Nephron progenitor cell (in vitro differentiated cells): ENCODE measurements at regions not wholly inside any gene's neighbourhood (a gene's known extent, or its start where the extent isn't known, plus 50 kb on each side); places are given as distances from the start of the nearest gene placed in this dataset.

ENCODE experiments used
- DNase-seq: peaks from one replicate; pipeline ENCODE4 v3.0.0; 2021
- H3K27ac Mint-ChIP-seq: 2 replicates; pipeline ENCODE4 v1.8.0; 2021; ENCODE audit warnings: mild to moderate bottlenecking, moderate library complexity, mixed read lengths
- H3K27me3 Mint-ChIP-seq: 2 replicates; pipeline ENCODE4 v1.8.0; 2021; ENCODE audit warnings: mild to moderate bottlenecking, low read depth, mixed read lengths; ENCODE audit not compliant: poor library complexity
- H3K36me3 Mint-ChIP-seq: 2 replicates; pipeline ENCODE4 v1.8.0; 2021; ENCODE audit warnings: low read depth, mixed read lengths
- H3K4me1 Mint-ChIP-seq: 2 replicates; pipeline ENCODE4 v1.8.0; 2021; ENCODE audit warnings: mixed read lengths
- H3K4me3 Mint-ChIP-seq: 2 replicates; pipeline ENCODE4 v1.8.0; 2021; ENCODE audit warnings: mild to moderate bottlenecking, moderate library complexity, mixed read lengths
- H3K9me3 Mint-ChIP-seq: 2 replicates; pipeline ENCODE4 v1.8.0; 2021; ENCODE audit warnings: mild to moderate bottlenecking, moderate library complexity, mixed read lengths
- CTCF ChIP-seq: fragments of 200-600 bp; sonication (generic); IDR thresholded peaks from 2 replicates; pipeline ENCODE4 v1.5.0; 2021; ENCODE audit warnings: antibody characterized with exemption

GRCh38 chr4:125459531-125459930, 144.8 kb downstream of the FAT4 start:
- Mint-ChIP-seq H3K9me3 (no peaks in the 10 kb centered on the region), H3K27ac (no peak overlapping the region), H3K4me3 (no peak overlapping the region), H3K4me1 (no peaks in the 10 kb centered on the region), H3K27me3 (peaks cover 3% of the 10 kb centered on the region), H3K36me3 (no peaks in the 10 kb centered on the region)
- TF ChIP-seq CTCF: no peak
- DNase-seq: no peak

DNA sequence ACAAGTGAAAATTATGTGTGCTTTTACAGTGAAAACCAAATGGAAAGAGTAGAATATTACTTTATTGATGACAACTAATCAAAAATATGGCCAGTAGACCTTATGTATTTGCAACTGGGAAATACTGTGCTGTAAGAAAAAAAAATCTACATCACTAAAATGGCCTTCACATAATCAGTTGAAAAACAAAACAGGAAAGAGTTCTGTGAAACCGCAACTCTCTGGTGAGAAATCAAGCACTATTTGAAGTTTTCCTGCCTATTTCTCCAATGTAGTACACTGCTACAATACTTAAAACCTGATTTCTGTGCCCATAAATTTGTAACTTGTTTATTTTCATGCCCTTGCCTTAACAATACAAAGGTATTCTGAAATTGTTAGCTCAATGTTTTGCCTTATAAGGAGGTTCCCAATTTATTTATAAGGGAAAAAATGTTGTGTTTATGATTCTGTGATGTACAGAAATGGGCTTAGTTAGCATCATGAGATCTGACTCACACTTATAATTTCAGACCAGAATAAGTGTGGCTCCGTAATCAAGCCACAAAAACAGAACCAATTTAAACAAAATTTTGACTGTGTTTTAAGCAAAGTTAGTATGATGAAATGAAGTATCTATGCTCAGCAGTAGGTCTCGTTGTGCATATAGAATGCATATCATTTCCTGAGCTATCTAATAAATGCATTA, 147.1 kb downstream of the FAT4 start:
- no peak for TF ChIP-seq CTCF
- no peak overlapping the region for H3K27ac Mint-ChIP-seq
- H3K36me3 Mint-ChIP-seq: no peaks in the 10 kb centered on the region
- H3K4me1 Mint-ChIP-seq: no peaks in the 10 kb centered on the region
- H3K9me3 Mint-ChIP-seq: no peaks in the 10 kb centered on the region
- H3K4me3 Mint-ChIP-seq: no peak overlapping the region
- H3K27me3 Mint-ChIP-seq: no peaks in the 10 kb centered on the region
- DNase-seq: no peak

DNA sequence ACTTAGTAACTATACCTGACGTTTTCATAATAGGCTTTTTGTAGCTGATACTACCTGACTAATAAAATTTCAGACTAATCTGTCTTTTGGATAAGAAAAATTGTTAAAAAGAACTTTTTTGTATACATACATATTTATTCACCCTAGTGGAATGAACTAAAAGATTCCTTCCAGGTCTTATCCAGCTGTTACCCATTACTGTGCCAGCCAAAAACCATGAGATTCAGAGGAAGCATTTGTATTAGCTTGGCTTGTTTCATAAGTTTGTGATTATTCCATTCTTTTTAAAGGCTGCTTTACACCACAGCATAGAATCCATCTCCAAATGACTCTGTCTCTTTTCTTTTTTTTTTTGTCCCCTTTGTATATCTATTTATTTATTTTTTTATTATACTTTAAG, 149.4 kb downstream of the FAT4 start:
- no peak for DNase-seq
- Mint-ChIP-seq H3K4me1 (no peaks in the 10 kb centered on the region), H3K4me3 (no peak overlapping the region), H3K27ac (no peak overlapping the region), H3K27me3 (no peaks in the 10 kb centered on the region), H3K9me3 (no peaks in the 10 kb centered on the region), H3K36me3 (no peaks in the 10 kb centered on the region)
- no peak for TF ChIP-seq CTCF

GRCh38 chr4:125481334-125482045, 166.7 kb downstream of the FAT4 start:
- Mint-ChIP-seq H3K27ac (no peak overlapping the region), H3K4me3 (no peak overlapping the region), H3K36me3 (no peaks in the 10 kb centered on the region), H3K9me3 (no peaks in the 10 kb centered on the region), H3K27me3 (peaks cover 5% of the 10 kb centered on the region), H3K4me1 (no peaks in the 10 kb centered on the region)
- no peak for TF ChIP-seq CTCF
- no peak for DNase-seq

- H3K36me3 Mint-ChIP-seq: no peaks in the 10 kb centered on the region
- no peak overlapping the region for H3K27ac Mint-ChIP-seq
- no peak for TF ChIP-seq CTCF
- H3K4me1 Mint-ChIP-seq: no peaks in the 10 kb centered on the region
- H3K27me3 Mint-ChIP-seq: peaks cover 5% of the 10 kb centered on the region
- no peak for DNase-seq
- no peaks in the 10 kb centered on the region for H3K9me3 Mint-ChIP-seq
- no peak overlapping the region for H3K4me3 Mint-ChIP-seq
Observed at GRCh38 chr4:125482822-125483221, 168.1 kb downstream of the FAT4 start.

- Mint-ChIP-seq H3K36me3 (no peaks in the 10 kb centered on the region), H3K27ac (no peak overlapping the region)
Observed at GRCh38 chr4:125483278-125483677, 168.5 kb downstream of the FAT4 start.

More at GRCh38 chr4:125483278-125483677, 168.5 kb downstream of the FAT4 start:
- peaks cover 8% of the 10 kb centered on the region for H3K27me3 Mint-ChIP-seq
- no peak overlapping the region for H3K4me3 Mint-ChIP-seq
- H3K9me3 Mint-ChIP-seq: no peaks in the 10 kb centered on the region
- no peak for DNase-seq
- no peak for TF ChIP-seq CTCF
- H3K4me1 Mint-ChIP-seq: no peaks in the 10 kb centered on the region
